OCI-LY7 (cell line): ENCODE measurements at regions not wholly inside any gene's neighbourhood (a gene's known extent, or its start where the extent isn't known, plus 50 kb on each side); places are given as distances from the start of the nearest gene placed in this dataset.

Experiments used
- BruUV-seq: library from RNA; stranded (reverse); fragments of 400-500 nt; replicated peaks from 2 replicates; lab custom pipeline; 2021; lab: Mats Ljungman, UMichigan
- CTCF ChIA-PET: fragments of 300-600 bp; sonication (Branson Sonifier 250); formaldehyde crosslinking; loops from one replicate; lab custom pipeline; 2022; ENCODE audit warnings: antibody characterized with exemption; ENCODE audit not compliant: unreplicated experiment; lab: Charles Lee
- POLR2A ChIA-PET: fragments of 300-600 bp; sonication (Branson Sonifier 250); formaldehyde crosslinking; loops from one replicate; lab custom pipeline; 2022; ENCODE audit warnings: antibody characterized with exemption; lab: Charles Lee
- DNase-seq: peaks from one replicate; pipeline ENCODE4 v3.0.0-alpha.2; 2015; ENCODE audit warnings: low spot score
- H2AFZ ChIP-seq: fragments of 200-600 bp; sonication (generic), shearing (Covaris generic); 2 replicates; pipeline ENCODE4 v1.6.1; 2014; ENCODE audit warnings: mild to moderate bottlenecking, antibody characterized with exemption, low read length, moderate library complexity
- H3K27ac ChIP-seq: fragments of 200-600 bp; sonication (generic); 2 replicates; pipeline ENCODE4 v1.5.1; 2014; ENCODE audit warnings: mixed run types, low read depth, mild to moderate bottlenecking, moderate library complexity, low read length, inconsistent platforms; ENCODE audit not compliant: poor library complexity, severe bottlenecking
- H3K36me3 ChIP-seq: fragments of 200-600 bp; sonication (generic); 2 replicates; pipeline ENCODE4 v1.6.1; 2014; ENCODE audit warnings: mild to moderate bottlenecking, antibody characterized with exemption, low read length, moderate library complexity, mixed read lengths; ENCODE audit not compliant: insufficient read depth
- H3K4me1 ChIP-seq: fragments of 200-600 bp; sonication (generic); 2 replicates; pipeline ENCODE4 v1.5.1; 2014; ENCODE audit warnings: mild to moderate bottlenecking, low read length; ENCODE audit not compliant: insufficient read depth, poor library complexity, severe bottlenecking
- H3K4me2 ChIP-seq: fragments of 200-600 bp; sonication (generic); 2 replicates; pipeline ENCODE4 v1.6.1; 2014; ENCODE audit warnings: mild to moderate bottlenecking, low read length
- H3K4me3 ChIP-seq: fragments of 200-600 bp; sonication (generic); 2 replicates; pipeline ENCODE4 v1.5.1; 2014; ENCODE audit warnings: mild to moderate bottlenecking, low read depth, low read length; ENCODE audit not compliant: poor library complexity, severe bottlenecking
- H3K79me2 ChIP-seq: fragments of 200-600 bp; sonication (generic); 2 replicates; pipeline ENCODE4 v1.6.1; 2016; ENCODE audit warnings: low read depth, mild to moderate bottlenecking, low read length, moderate library complexity, mixed read lengths; ENCODE audit not compliant: insufficient read depth
- H3K9me2 ChIP-seq: fragments of 200-600 bp; sonication (generic); 2 replicates; pipeline ENCODE4 v1.6.1; 2016; ENCODE audit warnings: mild to moderate bottlenecking, low read length, mixed read lengths; ENCODE audit not compliant: insufficient read depth
- H3K9me3 ChIP-seq: fragments of 200-600 bp; sonication (generic); 2 replicates; pipeline ENCODE4 v1.6.1; 2014; ENCODE audit warnings: mild to moderate bottlenecking, mixed run types, low read length, mixed read lengths
- H4K20me1 ChIP-seq: fragments of 200-600 bp; sonication (generic); 2 replicates; pipeline ENCODE4 v1.6.1; 2014; ENCODE audit warnings: mild to moderate bottlenecking, antibody characterized with exemption, low read length, moderate library complexity, mixed read lengths; ENCODE audit not compliant: insufficient read depth
- EZH2phosphoT487 ChIP-seq: fragments of 200-600 bp; sonication (generic); IDR thresholded peaks from 2 replicates; pipeline ENCODE4 v1.6.1; 2018; ENCODE audit warnings: low read depth, borderline replicate concordance, mild to moderate bottlenecking, mixed run types, antibody characterized with exemption, low read length, moderate library complexity, mixed read lengths
- intact Hi-C: fragments of 100-400 bp; cut with micrococcal nuclease; formaldehyde crosslinking; loops from one replicate; pipeline ENCODE4 v1.10.0; 2022; ENCODE audit not compliant: unreplicated experiment
- TF ChIP-seq, protein P1 (sequence below): fragments of 200-600 bp; sonication (generic); conservative IDR thresholded peaks from 2 replicates; pipeline ENCODE4 v1.5.1; 2014; ENCODE audit warnings: mild to moderate bottlenecking, antibody characterized with exemption, low read length, moderate library complexity, mixed read lengths

DNA sequence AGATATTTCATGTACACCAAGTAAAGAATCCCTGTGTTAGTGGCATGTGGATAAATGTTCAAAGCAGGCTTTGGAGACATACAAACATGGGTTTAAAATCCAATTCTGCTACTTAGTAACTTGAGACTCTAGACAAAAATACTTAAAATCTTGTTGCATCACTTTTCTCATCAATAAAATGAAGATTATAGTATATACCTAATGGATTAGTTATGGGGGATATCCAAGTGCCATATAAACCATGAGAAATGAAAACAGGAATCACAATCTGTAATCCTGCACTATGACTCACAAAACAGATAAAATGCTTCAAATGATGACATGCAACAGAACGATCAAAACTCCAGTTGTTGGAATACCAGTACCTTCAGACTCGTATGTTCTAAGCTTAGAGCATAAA is 496.0 kb upstream of the RGMA start:
- Histone ChIP-seq H3K27ac (no peak overlapping the region), H3K9me2 (no peaks in the 10 kb centered on the region), H3K79me2 (no peaks in the 10 kb centered on the region), H3K4me2 (no peak overlapping the region), H2AFZ (no peak overlapping the region), H3K36me3 (no peaks in the 10 kb centered on the region), H3K4me3 (no peak overlapping the region), H3K4me1 (no peaks in the 10 kb centered on the region), H4K20me1 (no peaks in the 10 kb centered on the region), H3K9me3 (no peaks in the 10 kb centered on the region)
- CTCF ChIA-PET = no interaction called here
- POLR2A ChIA-PET = no interaction called here
- no TSS peak for BruUV-seq
- intact Hi-C loops = no loop called here
- TF ChIP-seq EZH2phosphoT487 = no peak
- TF ChIP-seq, protein P1, sequence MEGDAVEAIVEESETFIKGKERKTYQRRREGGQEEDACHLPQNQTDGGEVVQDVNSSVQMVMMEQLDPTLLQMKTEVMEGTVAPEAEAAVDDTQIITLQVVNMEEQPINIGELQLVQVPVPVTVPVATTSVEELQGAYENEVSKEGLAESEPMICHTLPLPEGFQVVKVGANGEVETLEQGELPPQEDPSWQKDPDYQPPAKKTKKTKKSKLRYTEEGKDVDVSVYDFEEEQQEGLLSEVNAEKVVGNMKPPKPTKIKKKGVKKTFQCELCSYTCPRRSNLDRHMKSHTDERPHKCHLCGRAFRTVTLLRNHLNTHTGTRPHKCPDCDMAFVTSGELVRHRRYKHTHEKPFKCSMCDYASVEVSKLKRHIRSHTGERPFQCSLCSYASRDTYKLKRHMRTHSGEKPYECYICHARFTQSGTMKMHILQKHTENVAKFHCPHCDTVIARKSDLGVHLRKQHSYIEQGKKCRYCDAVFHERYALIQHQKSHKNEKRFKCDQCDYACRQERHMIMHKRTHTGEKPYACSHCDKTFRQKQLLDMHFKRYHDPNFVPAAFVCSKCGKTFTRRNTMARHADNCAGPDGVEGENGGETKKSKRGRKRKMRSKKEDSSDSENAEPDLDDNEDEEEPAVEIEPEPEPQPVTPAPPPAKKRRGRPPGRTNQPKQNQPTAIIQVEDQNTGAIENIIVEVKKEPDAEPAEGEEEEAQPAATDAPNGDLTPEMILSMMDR = no peak
- DNase-seq = no peak

DNA sequence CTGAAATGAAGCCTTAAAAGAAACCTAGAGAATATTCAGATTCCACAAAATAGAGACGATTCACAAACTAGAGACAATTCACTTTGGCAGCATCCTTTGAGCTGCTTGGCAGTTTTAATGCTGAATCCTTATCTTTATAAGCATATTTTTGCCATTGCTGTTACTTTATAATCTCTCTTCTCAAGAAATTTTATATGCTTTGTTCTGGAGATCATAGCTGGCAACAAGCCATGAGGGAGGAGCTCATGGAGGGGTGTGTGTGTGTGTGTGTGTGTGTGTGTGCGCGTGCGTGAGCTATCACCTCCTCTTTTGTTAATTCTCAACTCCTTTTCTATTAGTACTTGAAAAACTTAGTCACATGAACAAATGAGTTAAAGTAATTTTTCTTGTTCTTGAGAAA is 495.0 kb upstream of the RGMA start:
- TF ChIP-seq, protein P1 = no peak
- TF ChIP-seq EZH2phosphoT487 = no peak
- intact Hi-C loops = no loop called here
- Histone ChIP-seq H3K4me2 (no peak overlapping the region), H3K36me3 (no peaks in the 10 kb centered on the region), H3K9me2 (no peaks in the 10 kb centered on the region), H3K4me3 (no peak overlapping the region), H3K4me1 (no peaks in the 10 kb centered on the region), H2AFZ (no peak overlapping the region), H3K27ac (no peak overlapping the region), H4K20me1 (no peaks in the 10 kb centered on the region), H3K79me2 (no peaks in the 10 kb centered on the region), H3K9me3 (no peaks in the 10 kb centered on the region)
- DNase-seq = no peak
- no TSS peak for BruUV-seq
- POLR2A ChIA-PET = interaction anchor here (0.6 kb wide), 1 partner anchor 161 kb away, joined by 3 read pairs; no protein-coding TSS in a partner anchor
- CTCF ChIA-PET = no interaction called here

DNA sequence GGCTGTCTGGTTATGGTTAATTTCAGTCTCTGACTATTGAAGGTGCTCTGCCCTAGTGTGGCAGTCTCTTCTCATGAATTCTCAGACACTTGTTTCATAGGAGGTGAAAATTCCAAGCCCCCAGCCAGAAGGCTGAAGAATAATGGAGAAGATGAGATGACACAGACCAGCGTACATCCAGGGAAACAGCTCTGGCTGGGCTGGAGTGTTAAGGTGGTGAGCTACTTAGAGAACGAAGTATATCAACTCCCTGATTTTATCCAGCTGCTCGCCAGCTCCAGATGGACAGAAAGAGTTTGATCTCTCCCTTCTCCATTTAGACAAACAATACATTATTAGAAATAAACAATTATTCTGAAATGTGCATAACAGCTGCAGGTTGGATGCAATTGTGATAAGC is 494.5 kb upstream of the RGMA start:
- H3K27ac ChIP-seq = no peak overlapping the region
- no peak overlapping the region for H3K4me2 ChIP-seq
- intact Hi-C loops = no loop called here
- POLR2A ChIA-PET = no interaction called here
- no peaks in the 10 kb centered on the region for H3K9me2 ChIP-seq
- H2AFZ ChIP-seq = no peak overlapping the region
- no TSS peak for BruUV-seq
- TF ChIP-seq, protein P1 = no peak
- no peak for TF ChIP-seq EZH2phosphoT487
- DNase-seq = no peak
- no peaks in the 10 kb centered on the region for H3K36me3 ChIP-seq
- H3K4me1 ChIP-seq = no peaks in the 10 kb centered on the region
- CTCF ChIA-PET = no interaction called here
- H3K79me2 ChIP-seq = no peaks in the 10 kb centered on the region
- H3K4me3 ChIP-seq = no peak overlapping the region
- H3K9me3 ChIP-seq = no peaks in the 10 kb centered on the region
- no peaks in the 10 kb centered on the region for H4K20me1 ChIP-seq
